ENCODE measurements at regions not wholly inside any gene's neighbourhood (a gene's known extent, or its start where the extent isn't known, plus 50 kb on each side); places are given as distances from the start of the nearest gene placed in this dataset.

DNA sequence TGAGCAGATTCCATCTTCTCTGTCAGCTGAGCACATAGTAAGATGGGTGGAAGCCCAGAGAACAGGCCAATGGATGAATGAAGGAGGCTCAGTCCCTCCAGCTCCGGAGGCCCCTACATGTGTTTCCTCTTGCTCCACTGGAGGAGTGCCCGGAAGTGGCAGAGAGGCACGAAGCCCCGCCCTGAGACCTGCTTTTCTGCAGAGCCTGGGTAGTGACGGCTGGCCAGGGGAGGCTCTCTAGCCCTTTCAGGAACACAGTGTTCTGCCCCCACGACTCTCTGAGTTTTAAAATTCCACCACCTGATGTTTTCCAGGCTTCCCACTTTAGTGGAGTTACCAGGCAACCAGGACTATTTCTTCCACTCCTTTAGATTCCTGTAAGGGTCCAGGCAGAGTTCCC, 149.4 kb upstream of the SLC6A11 start:
- Mint-ChIP-seq H3K9me3 (no peaks in the 10 kb centered on the region), H3K4me3 (no peak overlapping the region), H3K27ac (no peak overlapping the region), H3K4me1 (peaks cover 16% of the 10 kb centered on the region), H3K27me3 (ENCODE audit: insufficient read depth, low read depth, poor library complexity) (peaks cover 11% of the 10 kb centered on the region), H3K36me3 (ENCODE audit: low read depth) (no peaks in the 10 kb centered on the region)
- DNase-seq (ENCODE audit: low spot score) (no peak), ATAC-seq (peak; percentile 42)
- H3K4me2 ChIP-seq = no peak overlapping the region
- no peaks in the 10 kb centered on the region for H4K20me1 ChIP-seq (replicated peaks; ENCODE audit: insufficient read depth)
- no peaks in the 10 kb centered on the region for H3K27me3 ChIP-seq (ENCODE audit: insufficient read depth)
- H2AFZ ChIP-seq = no peak overlapping the region
- no peaks in the 10 kb centered on the region for H3F3A ChIP-seq (replicated peaks; ENCODE audit: low read depth)
- TF ChIP-seq, protein P1, sequence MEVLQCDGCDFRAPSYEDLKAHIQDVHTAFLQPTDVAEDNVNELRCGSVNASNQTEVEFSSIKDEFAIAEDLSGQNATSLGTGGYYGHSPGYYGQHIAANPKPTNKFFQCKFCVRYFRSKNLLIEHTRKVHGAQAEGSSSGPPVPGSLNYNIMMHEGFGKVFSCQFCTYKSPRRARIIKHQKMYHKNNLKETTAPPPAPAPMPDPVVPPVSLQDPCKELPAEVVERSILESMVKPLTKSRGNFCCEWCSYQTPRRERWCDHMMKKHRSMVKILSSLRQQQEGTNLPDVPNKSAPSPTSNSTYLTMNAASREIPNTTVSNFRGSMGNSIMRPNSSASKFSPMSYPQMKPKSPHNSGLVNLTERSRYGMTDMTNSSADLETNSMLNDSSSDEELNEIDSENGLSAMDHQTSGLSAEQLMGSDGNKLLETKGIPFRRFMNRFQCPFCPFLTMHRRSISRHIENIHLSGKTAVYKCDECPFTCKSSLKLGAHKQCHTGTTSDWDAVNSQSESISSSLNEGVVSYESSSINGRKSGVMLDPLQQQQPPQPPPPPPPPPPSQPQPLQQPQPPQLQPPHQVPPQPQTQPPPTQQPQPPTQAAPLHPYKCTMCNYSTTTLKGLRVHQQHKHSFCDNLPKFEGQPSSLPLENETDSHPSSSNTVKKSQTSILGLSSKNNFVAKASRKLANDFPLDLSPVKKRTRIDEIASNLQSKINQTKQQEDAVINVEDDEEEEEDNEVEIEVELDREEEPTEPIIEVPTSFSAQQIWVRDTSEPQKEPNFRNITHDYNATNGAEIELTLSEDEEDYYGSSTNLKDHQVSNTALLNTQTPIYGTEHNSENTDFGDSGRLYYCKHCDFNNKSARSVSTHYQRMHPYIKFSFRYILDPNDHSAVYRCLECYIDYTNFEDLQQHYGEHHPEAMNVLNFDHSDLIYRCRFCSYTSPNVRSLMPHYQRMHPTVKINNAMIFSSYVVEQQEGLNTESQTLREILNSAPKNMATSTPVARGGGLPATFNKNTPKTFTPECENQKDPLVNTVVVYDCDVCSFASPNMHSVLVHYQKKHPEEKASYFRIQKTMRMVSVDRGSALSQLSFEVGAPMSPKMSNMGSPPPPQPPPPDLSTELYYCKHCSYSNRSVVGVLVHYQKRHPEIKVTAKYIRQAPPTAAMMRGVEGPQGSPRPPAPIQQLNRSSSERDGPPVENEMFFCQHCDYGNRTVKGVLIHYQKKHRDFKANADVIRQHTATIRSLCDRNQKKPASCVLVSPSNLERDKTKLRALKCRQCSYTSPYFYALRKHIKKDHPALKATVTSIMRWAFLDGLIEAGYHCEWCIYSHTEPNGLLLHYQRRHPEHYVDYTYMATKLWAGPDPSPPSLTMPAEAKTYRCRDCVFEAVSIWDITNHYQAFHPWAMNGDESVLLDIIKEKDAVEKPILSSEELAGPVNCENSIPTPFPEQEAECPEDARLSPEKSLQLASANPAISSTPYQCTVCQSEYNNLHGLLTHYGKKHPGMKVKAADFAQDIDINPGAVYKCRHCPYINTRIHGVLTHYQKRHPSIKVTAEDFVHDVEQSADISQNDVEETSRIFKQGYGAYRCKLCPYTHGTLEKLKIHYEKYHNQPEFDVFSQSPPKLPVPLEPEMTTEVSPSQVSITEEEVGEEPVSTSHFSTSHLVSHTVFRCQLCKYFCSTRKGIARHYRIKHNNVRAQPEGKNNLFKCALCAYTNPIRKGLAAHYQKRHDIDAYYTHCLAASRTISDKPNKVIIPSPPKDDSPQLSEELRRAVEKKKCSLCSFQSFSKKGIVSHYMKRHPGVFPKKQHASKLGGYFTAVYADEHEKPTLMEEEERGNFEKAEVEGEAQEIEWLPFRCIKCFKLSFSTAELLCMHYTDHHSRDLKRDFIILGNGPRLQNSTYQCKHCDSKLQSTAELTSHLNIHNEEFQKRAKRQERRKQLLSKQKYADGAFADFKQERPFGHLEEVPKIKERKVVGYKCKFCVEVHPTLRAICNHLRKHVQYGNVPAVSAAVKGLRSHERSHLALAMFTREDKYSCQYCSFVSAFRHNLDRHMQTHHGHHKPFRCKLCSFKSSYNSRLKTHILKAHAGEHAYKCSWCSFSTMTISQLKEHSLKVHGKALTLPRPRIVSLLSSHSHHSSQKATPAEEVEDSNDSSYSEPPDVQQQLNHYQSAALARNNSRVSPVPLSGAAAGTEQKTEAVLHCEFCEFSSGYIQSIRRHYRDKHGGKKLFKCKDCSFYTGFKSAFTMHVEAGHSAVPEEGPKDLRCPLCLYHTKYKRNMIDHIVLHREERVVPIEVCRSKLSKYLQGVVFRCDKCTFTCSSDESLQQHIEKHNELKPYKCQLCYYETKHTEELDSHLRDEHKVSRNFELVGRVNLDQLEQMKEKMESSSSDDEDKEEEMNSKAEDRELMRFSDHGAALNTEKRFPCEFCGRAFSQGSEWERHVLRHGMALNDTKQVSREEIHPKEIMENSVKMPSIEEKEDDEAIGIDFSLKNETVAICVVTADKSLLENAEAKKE (CRISPR knock-in tag; IDR thresholded peaks at IDR 0.05) = no peak
- TF ChIP-seq STAT1 (IDR thresholded peaks at IDR 0.05; ENCODE audit: unreplicated experiment) (no peak), NANOG (IDR thresholded peaks at IDR 0.05; ENCODE audit: borderline replicate concordance) (no peak), CREB1 (CRISPR knock-in tag; IDR thresholded peaks at IDR 0.05; ENCODE audit: low read depth) (no peak), ZNF114 (CRISPR knock-in tag; IDR thresholded peaks at IDR 0.05) (no peak), EZH2 (IDR thresholded peaks at IDR 0.05; ENCODE audit: low read depth, unreplicated experiment) (no peak), POLR2AphosphoS5 (IDR thresholded peaks at IDR 0.05; ENCODE audit: low read depth) (no peak), JUNB (IDR thresholded peaks at IDR 0.05; ENCODE audit: unreplicated experiment) (no peak), ZNF331 (CRISPR knock-in tag; IDR thresholded peaks at IDR 0.05; ENCODE audit: low read depth) (no peak), EZH2phosphoT487 (IDR thresholded peaks at IDR 0.05; ENCODE audit: unreplicated experiment) (no peak)
- TF ChIP-seq, protein P2, sequence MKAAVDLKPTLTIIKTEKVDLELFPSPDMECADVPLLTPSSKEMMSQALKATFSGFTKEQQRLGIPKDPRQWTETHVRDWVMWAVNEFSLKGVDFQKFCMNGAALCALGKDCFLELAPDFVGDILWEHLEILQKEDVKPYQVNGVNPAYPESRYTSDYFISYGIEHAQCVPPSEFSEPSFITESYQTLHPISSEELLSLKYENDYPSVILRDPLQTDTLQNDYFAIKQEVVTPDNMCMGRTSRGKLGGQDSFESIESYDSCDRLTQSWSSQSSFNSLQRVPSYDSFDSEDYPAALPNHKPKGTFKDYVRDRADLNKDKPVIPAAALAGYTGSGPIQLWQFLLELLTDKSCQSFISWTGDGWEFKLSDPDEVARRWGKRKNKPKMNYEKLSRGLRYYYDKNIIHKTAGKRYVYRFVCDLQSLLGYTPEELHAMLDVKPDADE (IDR thresholded peaks at IDR 0.05) = no peak
- TF ChIP-seq, protein P3, sequence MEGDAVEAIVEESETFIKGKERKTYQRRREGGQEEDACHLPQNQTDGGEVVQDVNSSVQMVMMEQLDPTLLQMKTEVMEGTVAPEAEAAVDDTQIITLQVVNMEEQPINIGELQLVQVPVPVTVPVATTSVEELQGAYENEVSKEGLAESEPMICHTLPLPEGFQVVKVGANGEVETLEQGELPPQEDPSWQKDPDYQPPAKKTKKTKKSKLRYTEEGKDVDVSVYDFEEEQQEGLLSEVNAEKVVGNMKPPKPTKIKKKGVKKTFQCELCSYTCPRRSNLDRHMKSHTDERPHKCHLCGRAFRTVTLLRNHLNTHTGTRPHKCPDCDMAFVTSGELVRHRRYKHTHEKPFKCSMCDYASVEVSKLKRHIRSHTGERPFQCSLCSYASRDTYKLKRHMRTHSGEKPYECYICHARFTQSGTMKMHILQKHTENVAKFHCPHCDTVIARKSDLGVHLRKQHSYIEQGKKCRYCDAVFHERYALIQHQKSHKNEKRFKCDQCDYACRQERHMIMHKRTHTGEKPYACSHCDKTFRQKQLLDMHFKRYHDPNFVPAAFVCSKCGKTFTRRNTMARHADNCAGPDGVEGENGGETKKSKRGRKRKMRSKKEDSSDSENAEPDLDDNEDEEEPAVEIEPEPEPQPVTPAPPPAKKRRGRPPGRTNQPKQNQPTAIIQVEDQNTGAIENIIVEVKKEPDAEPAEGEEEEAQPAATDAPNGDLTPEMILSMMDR (conservative IDR thresholded peaks at IDR 0.05; ENCODE audit: low read depth in 2 of 2) = no peak
- TF ChIP-seq, protein P4, sequence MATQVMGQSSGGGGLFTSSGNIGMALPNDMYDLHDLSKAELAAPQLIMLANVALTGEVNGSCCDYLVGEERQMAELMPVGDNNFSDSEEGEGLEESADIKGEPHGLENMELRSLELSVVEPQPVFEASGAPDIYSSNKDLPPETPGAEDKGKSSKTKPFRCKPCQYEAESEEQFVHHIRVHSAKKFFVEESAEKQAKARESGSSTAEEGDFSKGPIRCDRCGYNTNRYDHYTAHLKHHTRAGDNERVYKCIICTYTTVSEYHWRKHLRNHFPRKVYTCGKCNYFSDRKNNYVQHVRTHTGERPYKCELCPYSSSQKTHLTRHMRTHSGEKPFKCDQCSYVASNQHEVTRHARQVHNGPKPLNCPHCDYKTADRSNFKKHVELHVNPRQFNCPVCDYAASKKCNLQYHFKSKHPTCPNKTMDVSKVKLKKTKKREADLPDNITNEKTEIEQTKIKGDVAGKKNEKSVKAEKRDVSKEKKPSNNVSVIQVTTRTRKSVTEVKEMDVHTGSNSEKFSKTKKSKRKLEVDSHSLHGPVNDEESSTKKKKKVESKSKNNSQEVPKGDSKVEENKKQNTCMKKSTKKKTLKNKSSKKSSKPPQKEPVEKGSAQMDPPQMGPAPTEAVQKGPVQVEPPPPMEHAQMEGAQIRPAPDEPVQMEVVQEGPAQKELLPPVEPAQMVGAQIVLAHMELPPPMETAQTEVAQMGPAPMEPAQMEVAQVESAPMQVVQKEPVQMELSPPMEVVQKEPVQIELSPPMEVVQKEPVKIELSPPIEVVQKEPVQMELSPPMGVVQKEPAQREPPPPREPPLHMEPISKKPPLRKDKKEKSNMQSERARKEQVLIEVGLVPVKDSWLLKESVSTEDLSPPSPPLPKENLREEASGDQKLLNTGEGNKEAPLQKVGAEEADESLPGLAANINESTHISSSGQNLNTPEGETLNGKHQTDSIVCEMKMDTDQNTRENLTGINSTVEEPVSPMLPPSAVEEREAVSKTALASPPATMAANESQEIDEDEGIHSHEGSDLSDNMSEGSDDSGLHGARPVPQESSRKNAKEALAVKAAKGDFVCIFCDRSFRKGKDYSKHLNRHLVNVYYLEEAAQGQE (IDR thresholded peaks at IDR 0.05; ENCODE audit: unreplicated experiment) = no peak
- no peak overlapping the region for H3K4me3 ChIP-seq
- no peaks in the 10 kb centered on the region; the same call in 1 of the 2 replicates for H3K4me1 ChIP-seq (ENCODE audit: insufficient read depth)
- H3K9me2 ChIP-seq (ENCODE audit: insufficient read depth) = no peaks in the 10 kb centered on the region
- H3K79me2 ChIP-seq (replicated peaks; ENCODE audit: insufficient read depth) = no peaks in the 10 kb centered on the region
- H3K36me3 ChIP-seq (ENCODE audit: insufficient read depth) = no peaks in the 10 kb centered on the region
- H3K27ac ChIP-seq (ENCODE audit: low read depth) = no peak overlapping the region
